Activated CD4-positive, CD25-positive, alpha-beta regulatory T cell treated with anti-CD3 and anti-CD28 coated beads, Interleukin-2, amount 50 U/mL, for 24 hours (primary cell): ENCODE measurements at regions not wholly inside any gene's neighbourhood (a gene's known extent, or its start where the extent isn't known, plus 50 kb on each side); places are given as distances from the start of the nearest gene placed in this dataset.
"Not testable (repeated sequence)": the region's sequence is repeated elsewhere in the genome, so short reads cannot be mapped to it uniquely, and the experiment has no call there.

Experiments
- ATAC-seq, 2 donors: fragments of 150-1000 bp; cut with Tn5 transposase; one replicate each; pipeline ENCODE4 v1.10.0; 2021; ENCODE audit warnings: mild to moderate bottlenecking in 1 of 2, moderate library complexity in 1 of 2

- not testable (repeated sequence) for ATAC-seq
Measured at GRCh38 chr6:142016666-142017065, 116.1 kb upstream of the GJE1 start.

DNA sequence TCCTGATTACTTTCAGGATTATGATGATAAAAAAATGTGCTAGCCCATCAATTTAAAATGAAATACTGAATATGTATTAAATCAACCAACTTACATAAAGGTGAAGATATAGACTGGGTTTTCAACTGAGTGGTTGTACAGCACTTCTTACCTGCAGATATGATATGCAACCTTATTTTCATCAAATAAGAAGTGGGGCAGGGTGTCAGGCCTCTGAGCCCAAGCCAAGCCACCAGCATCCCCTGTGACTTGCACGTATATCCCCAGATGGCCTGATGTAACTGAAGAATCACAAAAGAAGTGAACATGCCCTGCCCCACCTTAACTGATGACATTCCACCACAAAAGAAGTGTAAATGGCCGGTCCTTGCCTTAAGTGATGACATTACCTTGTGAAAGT is 117.3 kb upstream of the GJE1 start:
- ATAC-seq = not testable (repeated sequence)

DNA sequence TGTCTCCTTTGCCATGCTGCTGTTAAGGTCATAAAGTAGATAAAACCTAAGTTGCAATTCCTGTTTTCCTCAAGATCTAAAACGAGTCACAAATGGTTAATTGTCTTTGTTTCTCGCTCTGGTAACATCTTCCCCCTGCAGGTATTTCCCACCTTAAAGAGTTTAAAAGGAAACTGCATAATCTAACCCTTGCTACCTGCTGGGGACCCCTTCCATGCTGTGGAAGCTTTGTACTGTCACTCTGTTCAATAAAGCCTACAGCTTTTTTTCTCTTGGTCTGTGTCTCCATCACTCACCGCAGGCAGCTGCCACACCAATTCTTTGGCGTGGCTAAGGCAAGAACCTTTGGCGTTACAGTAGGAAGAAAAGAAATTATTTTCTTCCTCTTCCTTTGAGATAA is 117.7 kb upstream of the GJE1 start:
- ATAC-seq = no peak

GRCh38 chr6:142014515-142014914 is 118.2 kb upstream of the GJE1 start:
- no peak for ATAC-seq

DNA sequence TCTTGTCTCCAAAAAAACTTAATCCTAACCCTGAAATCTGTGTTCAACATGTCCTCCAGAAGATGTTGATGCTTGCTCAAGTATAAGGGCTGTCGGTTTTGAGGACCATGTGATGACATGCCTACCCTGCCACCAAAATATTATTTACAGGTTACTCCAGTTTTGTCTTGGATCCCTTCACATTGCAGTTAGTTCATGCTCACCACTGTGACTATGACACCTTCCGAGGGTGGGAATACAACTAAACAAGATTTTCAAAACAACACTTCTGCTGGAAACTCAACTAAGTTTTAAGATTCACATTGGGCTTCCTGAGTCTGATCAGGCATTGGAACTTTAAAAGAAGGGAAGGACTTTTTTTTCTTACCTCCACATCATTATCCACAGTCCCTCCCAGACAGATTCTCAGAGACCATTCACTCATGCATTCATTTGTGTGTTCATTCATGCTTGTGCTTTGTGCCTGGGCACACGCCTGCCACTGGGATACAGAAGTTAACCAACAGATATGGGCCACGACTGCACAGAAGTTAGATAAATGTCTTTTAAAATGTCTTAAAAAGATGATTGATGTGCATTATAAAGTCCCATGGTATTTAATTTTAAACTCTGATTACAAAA is 118.7 kb upstream of the GJE1 start:
- ATAC-seq = no peak

DNA sequence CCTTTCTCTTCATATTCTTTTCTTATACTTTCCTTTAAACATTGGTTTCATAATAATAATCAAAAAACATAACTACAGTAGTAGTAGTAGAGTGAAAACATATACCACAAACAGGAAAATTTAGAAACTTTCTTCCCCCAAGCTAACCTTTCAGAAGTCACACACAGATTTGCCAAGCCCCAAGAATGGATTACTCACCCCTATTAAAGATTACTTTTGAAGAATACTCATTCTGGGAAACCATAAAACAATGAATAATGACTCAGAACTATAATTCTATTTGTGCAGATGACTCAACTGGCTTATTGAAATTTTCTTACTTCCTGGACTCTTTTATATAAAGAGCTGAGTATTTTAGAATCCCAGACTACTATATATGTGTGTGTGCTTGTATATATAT is 119.4 kb upstream of the GJE1 start:
- ATAC-seq = peak; percentile 85 to 92

DNA sequence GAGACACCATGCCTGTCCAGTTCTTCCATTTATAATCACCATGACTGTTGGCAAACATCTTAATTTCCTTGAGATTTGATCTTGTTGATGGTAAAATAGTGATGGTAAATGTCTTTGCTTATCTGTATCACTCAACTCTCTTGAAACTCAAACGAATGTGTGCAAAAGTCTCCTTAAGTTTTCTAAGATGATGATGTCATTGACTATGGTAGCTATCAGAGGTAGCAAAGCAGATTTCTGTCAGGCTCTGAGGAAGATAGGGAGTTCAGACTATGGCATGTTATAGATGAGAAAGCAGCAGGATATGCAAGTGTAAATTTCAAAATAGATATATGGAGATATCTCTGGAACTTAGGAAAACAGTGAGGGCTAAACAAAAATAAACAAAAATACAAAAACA is 121.0 kb upstream of the GJE1 start:
- ATAC-seq = no peak

DNA sequence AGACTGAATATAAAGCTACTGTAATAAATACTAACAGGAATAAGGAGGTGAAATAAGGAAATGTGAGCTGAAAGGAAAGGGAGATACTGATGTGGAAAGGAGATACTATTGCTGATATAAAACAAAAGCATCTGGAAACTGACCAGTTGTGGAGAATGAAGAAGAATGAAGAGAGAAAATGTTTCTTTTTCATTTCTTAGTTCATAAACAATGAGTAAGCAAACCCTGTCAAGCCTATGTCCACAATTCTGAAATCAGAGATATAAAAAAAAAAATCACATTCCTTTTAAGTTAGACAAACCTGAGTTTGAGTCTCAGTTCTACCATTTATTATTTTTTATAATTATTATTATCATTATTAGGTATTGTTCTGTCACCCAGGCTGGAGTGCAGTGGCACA is 121.6 kb upstream of the GJE1 start:
- no peak for ATAC-seq

DNA sequence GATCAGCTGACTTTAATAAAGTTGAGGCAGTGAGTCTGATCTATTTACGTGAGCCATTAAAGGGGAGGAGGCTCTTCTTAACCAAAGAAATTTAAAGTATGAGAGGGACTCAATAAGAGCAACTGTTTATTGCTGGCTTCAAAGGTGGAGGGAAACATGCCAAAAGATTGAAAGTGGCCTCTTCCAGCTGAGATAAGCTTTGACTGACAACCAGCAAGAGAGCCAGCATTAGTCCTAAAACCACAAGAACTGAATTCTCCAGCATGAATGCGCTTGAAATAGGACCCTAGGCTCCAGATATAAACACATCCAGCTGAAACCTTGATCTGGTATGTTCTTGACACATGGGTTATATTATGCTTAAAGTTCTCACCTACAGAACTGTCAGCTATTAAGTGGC is 123.1 kb upstream of the GJE1 start:
- ATAC-seq = no peak

- no peak for ATAC-seq
Measured at GRCh38 chr6:142008781-142009180, 123.9 kb upstream of the GJE1 start.

GRCh38 chr6:142008016-142008735 is 124.5 kb upstream of the GJE1 start:
- no peak for ATAC-seq

GRCh38 chr6:142005021-142005420 is 127.7 kb upstream of the GJE1 start:
- no peak for ATAC-seq

DNA sequence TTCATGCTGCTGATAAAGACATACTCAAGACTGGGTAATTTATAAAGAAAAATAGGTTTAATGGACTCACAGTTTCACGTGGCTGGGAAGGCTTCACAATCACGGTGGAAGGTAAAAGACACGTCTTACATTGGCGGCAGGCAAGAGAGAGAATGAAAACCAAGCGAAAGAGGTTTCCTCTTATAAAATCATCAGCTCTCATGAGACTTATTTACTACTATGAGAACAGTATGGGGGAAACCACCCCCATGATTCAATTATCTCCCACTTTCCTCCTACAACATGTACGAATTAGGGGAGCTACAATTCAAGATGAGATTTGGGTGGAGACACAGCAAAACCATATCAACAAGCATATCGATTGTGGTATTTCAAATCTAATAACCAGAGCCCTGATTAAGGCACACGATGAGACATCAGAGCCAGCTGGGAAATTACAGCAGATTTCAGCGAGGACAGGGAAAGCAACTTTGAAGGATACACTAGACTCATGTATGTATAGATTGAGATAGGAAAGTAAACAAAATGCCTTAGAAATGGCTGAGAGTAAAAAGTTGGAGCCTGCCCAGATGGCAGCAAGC is 129.8 kb upstream of the GJE1 start:
- no peak for ATAC-seq

DNA sequence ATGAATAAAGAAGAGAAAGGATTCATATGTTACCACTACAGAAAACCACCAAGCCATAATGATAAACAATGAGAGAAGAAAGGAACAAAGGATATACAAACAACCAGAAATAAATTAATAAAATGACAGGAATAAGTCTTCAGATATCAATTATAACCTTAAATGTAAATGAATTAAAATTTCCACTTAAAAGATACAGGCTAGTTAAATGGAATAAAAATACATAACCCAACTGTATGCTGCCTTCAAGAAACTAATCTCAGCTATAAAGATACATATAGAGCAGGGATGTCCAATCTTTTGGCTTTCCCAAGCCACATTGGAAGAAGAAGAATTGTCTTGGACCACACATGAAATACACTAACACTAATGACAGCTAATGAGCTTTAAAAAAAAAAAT is 135.9 kb upstream of the GJE1 start:
- ATAC-seq = no peak

DNA sequence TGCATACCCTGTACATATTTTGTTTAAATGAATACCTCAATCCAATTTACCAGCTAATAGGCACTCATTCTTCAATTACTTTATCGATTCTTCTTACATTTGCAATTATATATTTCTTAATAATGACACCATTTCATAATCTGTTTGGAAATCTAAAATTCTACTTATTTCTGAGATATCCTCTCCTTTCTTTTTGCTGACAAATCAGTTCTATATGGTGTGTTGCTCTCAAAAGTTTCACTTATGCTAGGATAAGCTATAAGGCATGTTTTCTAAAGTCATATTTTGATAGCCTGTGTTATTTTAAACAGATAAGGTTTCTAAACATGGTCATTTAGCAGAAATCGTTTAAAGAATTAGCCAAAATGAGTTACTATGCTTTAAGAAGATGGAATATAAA is 140.6 kb upstream of the GJE1 start:
- ATAC-seq = no peak

DNA sequence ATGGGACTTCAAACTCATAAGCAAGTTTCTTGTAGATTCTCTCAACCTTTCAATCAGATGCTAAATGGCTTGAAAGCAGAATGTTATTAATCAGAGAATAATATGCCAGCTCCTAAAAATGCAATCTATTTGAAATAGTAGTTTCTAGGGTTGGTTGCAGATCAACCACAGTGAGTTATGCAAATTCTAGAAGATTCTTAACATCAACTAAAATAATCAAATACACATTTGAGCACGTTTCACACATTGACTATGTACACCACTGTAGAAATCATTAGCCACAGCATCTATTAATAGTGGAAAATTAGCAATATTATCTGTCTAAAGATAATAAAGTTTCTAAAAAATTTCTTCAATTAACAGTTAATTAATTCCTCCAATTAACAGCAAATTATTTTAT is 141.9 kb upstream of the GJE1 start:
- ATAC-seq = no peak

DNA sequence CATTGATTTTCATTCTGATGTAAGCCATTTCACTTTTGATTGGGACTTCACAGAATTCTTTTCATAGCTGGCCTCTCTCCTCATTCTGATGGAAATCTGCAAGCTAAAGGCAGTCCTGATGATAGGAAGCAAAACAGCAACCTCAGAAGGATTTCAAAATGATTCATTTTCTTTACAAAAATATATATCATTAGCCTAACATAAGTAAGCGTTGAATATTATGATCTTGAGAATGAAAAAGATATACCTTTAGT is 143.1 kb upstream of the GJE1 start:
- ATAC-seq = no peak

GRCh38 chr6:141988954-141989705 is 143.6 kb upstream of the GJE1 start:
- ATAC-seq = no peak

DNA sequence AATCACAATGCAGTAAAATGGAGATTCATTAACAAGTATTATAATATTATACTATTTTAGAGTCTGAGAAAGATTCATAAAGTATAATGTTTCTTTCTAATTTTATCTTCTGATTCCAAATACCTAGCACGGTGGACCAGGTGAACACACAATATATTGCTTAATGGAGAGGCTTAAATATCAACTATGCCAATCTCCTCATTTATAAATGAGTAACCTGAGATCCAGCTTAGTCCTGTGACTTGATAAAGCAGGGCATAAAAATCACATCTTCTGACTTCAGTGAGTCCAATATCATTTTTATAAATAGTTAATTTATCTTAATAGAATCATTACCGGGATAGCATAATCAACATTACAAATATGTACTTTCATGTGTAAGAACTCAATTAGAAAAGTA is 144.4 kb upstream of the GJE1 start:
- ATAC-seq = no peak

DNA sequence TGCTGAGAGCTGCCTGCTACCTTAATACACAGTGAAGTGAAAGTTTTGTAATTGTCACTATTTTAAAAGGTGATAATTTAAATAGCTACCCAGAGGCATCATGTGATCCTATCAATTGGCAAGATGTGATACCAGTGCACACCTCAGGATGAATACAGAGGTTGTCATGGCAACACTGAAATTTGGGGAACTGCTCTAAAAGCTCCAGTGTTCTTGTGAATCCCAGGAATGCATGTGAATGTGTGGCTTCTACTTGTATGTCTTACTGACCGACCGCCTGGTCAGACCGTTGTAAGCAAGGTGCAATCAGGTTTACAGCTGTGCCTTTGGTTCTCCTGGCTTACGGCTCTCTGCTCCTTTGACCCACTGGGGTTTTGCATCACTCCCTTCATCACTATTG is 146.3 kb upstream of the GJE1 start:
- ATAC-seq = no peak

DNA sequence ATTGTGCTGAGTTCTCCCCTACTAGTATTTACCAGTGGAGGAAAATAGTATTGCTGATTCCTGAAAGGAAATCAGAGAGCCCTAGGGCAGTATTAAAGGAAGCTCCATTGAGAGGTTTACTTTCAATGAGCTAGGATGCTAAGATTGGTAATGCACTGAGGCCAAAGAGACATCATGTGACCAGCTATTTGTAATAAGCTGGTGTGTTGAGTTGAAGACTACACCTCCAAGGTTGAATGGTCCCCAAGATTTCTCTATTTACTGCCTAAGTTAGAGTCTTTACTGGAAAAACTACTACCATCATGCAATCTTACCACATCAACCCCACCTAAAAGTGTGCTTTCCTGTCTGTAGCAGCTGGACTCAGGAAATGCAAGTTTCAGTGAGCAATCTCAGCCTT is 151.5 kb upstream of the GJE1 start:
- no peak for ATAC-seq

DNA sequence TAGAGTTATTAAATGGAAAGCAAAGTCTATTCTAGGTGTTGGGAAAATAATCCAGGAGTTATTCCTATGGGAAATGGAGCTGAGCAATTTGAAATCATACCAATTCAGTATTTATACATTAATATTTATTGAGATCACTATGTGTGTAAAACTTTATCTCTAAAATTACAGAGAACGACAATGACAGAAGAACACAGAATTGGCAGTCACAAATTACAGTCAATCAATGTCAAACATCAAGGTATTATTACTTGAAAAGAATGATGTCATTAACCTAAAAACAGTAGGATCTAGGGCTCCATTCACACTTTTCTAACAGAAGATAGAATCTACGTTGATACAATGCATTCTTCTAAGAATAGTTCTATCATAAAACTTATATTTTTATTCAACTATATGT is 154.9 kb upstream of the GJE1 start:
- no peak for ATAC-seq

GRCh38 chr6:141976994-141977393 is 155.7 kb upstream of the GJE1 start:
- ATAC-seq = no peak

DNA sequence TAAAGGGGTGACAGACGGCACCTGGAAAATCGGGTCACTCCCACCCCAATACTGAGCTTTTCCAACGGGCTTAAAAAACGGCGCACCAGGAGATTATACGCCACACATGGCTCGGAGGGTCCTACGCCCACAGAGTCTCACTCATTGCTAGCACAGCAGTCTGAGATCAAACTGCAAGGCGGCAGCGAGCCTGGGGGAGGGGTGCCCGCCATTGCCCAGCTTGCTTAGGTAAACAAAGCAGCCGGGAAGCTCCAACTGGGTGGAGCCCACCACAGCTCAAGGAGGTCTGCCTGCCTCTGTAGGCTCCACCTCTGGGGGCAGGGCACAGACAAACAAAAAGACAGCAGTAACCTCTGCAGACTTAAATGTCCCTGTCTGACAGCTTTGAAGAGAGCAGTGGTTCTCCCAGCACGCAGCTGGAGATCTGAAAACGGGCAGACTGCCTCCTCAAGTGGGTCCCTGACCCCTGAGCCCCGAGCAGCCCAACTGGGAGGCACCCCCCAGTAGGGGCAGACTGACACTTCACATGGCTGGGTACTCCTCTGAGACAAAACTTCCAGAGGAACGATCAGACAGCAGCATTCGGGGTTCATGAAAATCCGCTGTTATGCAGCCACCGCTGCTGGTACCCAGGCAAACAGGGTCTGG is 162.8 kb upstream of the GJE1 start:
- not testable (repeated sequence) for ATAC-seq
